Activated CD4-positive, alpha-beta memory T cell treated with anti-CD3 and anti-CD28 coated beads, Interleukin-2, amount 10 ng/mL, durations not matched to agents 7 days and 5 days (primary cell): ENCODE measurements at regions not wholly inside any gene's neighbourhood (a gene's known extent, or its start where the extent isn't known, plus 50 kb on each side); places are given as distances from the start of the nearest gene placed in this dataset.

Experiments
- CTCF ChIA-PET: fragments of 350-600 bp; sonication (Branson Sonifier 250); formaldehyde crosslinking; loops from one replicate; lab custom pipeline; 2021; ENCODE audit warnings: antibody characterized with exemption, inconsistent platforms; lab: Charles Lee
- POLR2A ChIA-PET: fragments of 350-600 bp; sonication (Branson Sonifier 250); formaldehyde crosslinking; loops from one replicate; lab custom pipeline; 2021; ENCODE audit warnings: antibody characterized with exemption; lab: Charles Lee
- DNase-seq: peaks from one replicate; pipeline ENCODE4 v3.0.0-alpha.2; 2020
- H3K27ac Mint-ChIP-seq: one replicate; pipeline ENCODE4 v1.8.0; 2021; ENCODE audit warnings: mild to moderate bottlenecking, mixed read lengths
- H3K27me3 Mint-ChIP-seq: one replicate; pipeline ENCODE4 v1.8.0; 2021; ENCODE audit warnings: mixed read lengths
- H3K36me3 Mint-ChIP-seq: one replicate; pipeline ENCODE4 v1.8.0; 2021; ENCODE audit warnings: low read depth, mixed read lengths
- H3K4me1 Mint-ChIP-seq: one replicate; pipeline ENCODE4 v1.8.0; 2021; ENCODE audit warnings: mixed read lengths
- H3K4me3 Mint-ChIP-seq: one replicate; pipeline ENCODE4 v1.8.0; 2021; ENCODE audit warnings: mild to moderate bottlenecking, mixed read lengths
- H3K9me3 Mint-ChIP-seq: one replicate; pipeline ENCODE4 v1.8.0; 2021; ENCODE audit warnings: mixed read lengths

GRCh38 chr13:65631078-65631477 lies 1599.1 kb downstream of the PCDH9 start:
- Mint-ChIP-seq H3K36me3 (no peaks in the 10 kb centered on the region), H3K27me3 (no peaks in the 10 kb centered on the region), H3K27ac (no peak overlapping the region), H3K9me3 (peaks cover 2% of the 10 kb centered on the region), H3K4me1 (no peaks in the 10 kb centered on the region), H3K4me3 (no peak overlapping the region)
- ChIA-PET POLR2A (no interaction called here), CTCF (no interaction called here)
- no peak for DNase-seq

GRCh38 chr13:65629926-65630325 lies 1600.2 kb downstream of the PCDH9 start:
- H3K27me3 Mint-ChIP-seq = no peaks in the 10 kb centered on the region
- no peak overlapping the region for H3K27ac Mint-ChIP-seq
- CTCF ChIA-PET = no interaction called here
- no peaks in the 10 kb centered on the region for H3K36me3 Mint-ChIP-seq
- peaks cover 2% of the 10 kb centered on the region for H3K9me3 Mint-ChIP-seq
- no peaks in the 10 kb centered on the region for H3K4me1 Mint-ChIP-seq
- POLR2A ChIA-PET = no interaction called here
- DNase-seq = no peak
- H3K4me3 Mint-ChIP-seq = no peak overlapping the region

GRCh38 chr13:65623148-65623547 lies 1607.0 kb downstream of the PCDH9 start:
- no peak for DNase-seq
- no peak overlapping the region for H3K4me3 Mint-ChIP-seq
- H3K9me3 Mint-ChIP-seq = peaks cover 2% of the 10 kb centered on the region
- ChIA-PET CTCF (no interaction called here), POLR2A (no interaction called here)
- no peak overlapping the region for H3K27ac Mint-ChIP-seq
- H3K4me1 Mint-ChIP-seq = no peaks in the 10 kb centered on the region
- no peaks in the 10 kb centered on the region for H3K36me3 Mint-ChIP-seq
- no peaks in the 10 kb centered on the region for H3K27me3 Mint-ChIP-seq

- Mint-ChIP-seq H3K36me3 (no peaks in the 10 kb centered on the region), H3K4me3 (no peak overlapping the region), H3K9me3 (peaks cover 7% of the 10 kb centered on the region), H3K27ac (no peak overlapping the region), H3K4me1 (no peaks in the 10 kb centered on the region), H3K27me3 (no peaks in the 10 kb centered on the region)
- DNase-seq = no peak
- ChIA-PET CTCF (no interaction called here), POLR2A (no interaction called here)
These were observed 1614.6 kb downstream of the PCDH9 start for GRCh38 chr13:65615506-65615905.

GRCh38 chr13:65613004-65613403 lies 1617.1 kb downstream of the PCDH9 start:
- no peak overlapping the region for H3K4me3 Mint-ChIP-seq
- H3K27me3 Mint-ChIP-seq = no peaks in the 10 kb centered on the region
- no peak for DNase-seq
- H3K9me3 Mint-ChIP-seq = peaks cover 12% of the 10 kb centered on the region
- POLR2A ChIA-PET = no interaction called here
- no peaks in the 10 kb centered on the region for H3K36me3 Mint-ChIP-seq
- CTCF ChIA-PET = no interaction called here
- H3K4me1 Mint-ChIP-seq = no peaks in the 10 kb centered on the region
- H3K27ac Mint-ChIP-seq = no peak overlapping the region

- Mint-ChIP-seq H3K27ac (no peak overlapping the region), H3K36me3 (no peaks in the 10 kb centered on the region), H3K4me3 (no peak overlapping the region), H3K27me3 (no peaks in the 10 kb centered on the region), H3K4me1 (no peaks in the 10 kb centered on the region), H3K9me3 (peaks cover 9% of the 10 kb centered on the region)
- CTCF ChIA-PET = no interaction called here
- POLR2A ChIA-PET = no interaction called here
- no peak for DNase-seq
These were observed 1620.8 kb downstream of the PCDH9 start for GRCh38 chr13:65609350-65609749.

GRCh38 chr13:65606622-65607021 lies 1623.5 kb downstream of the PCDH9 start:
- Mint-ChIP-seq H3K9me3 (peaks cover 12% of the 10 kb centered on the region), H3K36me3 (no peaks in the 10 kb centered on the region), H3K4me3 (no peak overlapping the region), H3K4me1 (no peaks in the 10 kb centered on the region), H3K27me3 (no peaks in the 10 kb centered on the region), H3K27ac (no peak overlapping the region)
- POLR2A ChIA-PET = no interaction called here
- CTCF ChIA-PET = no interaction called here
- no peak for DNase-seq

GRCh38 chr13:65605396-65605795 lies 1624.7 kb downstream of the PCDH9 start:
- CTCF ChIA-PET = no interaction called here
- no peak overlapping the region for H3K4me3 Mint-ChIP-seq

GRCh38 chr13:65603160-65603559 lies 1627.0 kb downstream of the PCDH9 start:
- ChIA-PET CTCF (no interaction called here), POLR2A (no interaction called here)
- DNase-seq = no peak
- Mint-ChIP-seq H3K4me1 (no peaks in the 10 kb centered on the region), H3K36me3 (no peaks in the 10 kb centered on the region), H3K27ac (no peak overlapping the region), H3K9me3 (peaks cover 6% of the 10 kb centered on the region), H3K4me3 (no peak overlapping the region), H3K27me3 (no peaks in the 10 kb centered on the region)

More at GRCh38 chr13:65605396-65605795, 1624.7 kb downstream of the PCDH9 start:
- POLR2A ChIA-PET = no interaction called here
- Mint-ChIP-seq H3K4me1 (no peaks in the 10 kb centered on the region), H3K36me3 (no peaks in the 10 kb centered on the region), H3K27me3 (no peaks in the 10 kb centered on the region), H3K27ac (no peak overlapping the region), H3K9me3 (peaks cover 12% of the 10 kb centered on the region)
- no peak for DNase-seq

- H3K36me3 Mint-ChIP-seq = no peaks in the 10 kb centered on the region
- no peak overlapping the region for H3K27ac Mint-ChIP-seq
- peaks cover 3% of the 10 kb centered on the region for H3K9me3 Mint-ChIP-seq
- ChIA-PET CTCF (no interaction called here), POLR2A (no interaction called here)
- H3K4me1 Mint-ChIP-seq = no peaks in the 10 kb centered on the region
- H3K4me3 Mint-ChIP-seq = no peak overlapping the region
- H3K27me3 Mint-ChIP-seq = no peaks in the 10 kb centered on the region
- DNase-seq = no peak
These were observed 1628.3 kb downstream of the PCDH9 start for GRCh38 chr13:65601855-65602254.

GRCh38 chr13:65600702-65601101 lies 1629.4 kb downstream of the PCDH9 start:
- no peaks in the 10 kb centered on the region for H3K36me3 Mint-ChIP-seq
- no peaks in the 10 kb centered on the region for H3K27me3 Mint-ChIP-seq
- no peak for DNase-seq
- H3K4me3 Mint-ChIP-seq = no peak overlapping the region
- H3K9me3 Mint-ChIP-seq = peaks cover 3% of the 10 kb centered on the region
- ChIA-PET CTCF (no interaction called here), POLR2A (no interaction called here)
- no peak overlapping the region for H3K27ac Mint-ChIP-seq
- no peaks in the 10 kb centered on the region for H3K4me1 Mint-ChIP-seq

GRCh38 chr13:65597839-65598818 lies 1632.0 kb downstream of the PCDH9 start:
- H3K27ac Mint-ChIP-seq = no peak overlapping the region
- POLR2A ChIA-PET = no interaction called here
- H3K27me3 Mint-ChIP-seq = no peaks in the 10 kb centered on the region
- CTCF ChIA-PET = no interaction called here
- no peak for DNase-seq
- no peak overlapping the region for H3K4me3 Mint-ChIP-seq
- no peaks in the 10 kb centered on the region for H3K36me3 Mint-ChIP-seq
- H3K4me1 Mint-ChIP-seq = no peaks in the 10 kb centered on the region
- peaks cover under 1% of the 10 kb centered on the region for H3K9me3 Mint-ChIP-seq

- H3K9me3 Mint-ChIP-seq = peaks cover 2% of the 10 kb centered on the region
- H3K27me3 Mint-ChIP-seq = no peaks in the 10 kb centered on the region
- H3K4me1 Mint-ChIP-seq = no peaks in the 10 kb centered on the region
- DNase-seq = no peak
- no peak overlapping the region for H3K27ac Mint-ChIP-seq
- no peaks in the 10 kb centered on the region for H3K36me3 Mint-ChIP-seq
- ChIA-PET POLR2A (no interaction called here), CTCF (no interaction called here)
- H3K4me3 Mint-ChIP-seq = no peak overlapping the region
These were observed 1634.2 kb downstream of the PCDH9 start for GRCh38 chr13:65595916-65596315.

- ChIA-PET CTCF (no interaction called here), POLR2A (no interaction called here)
- no peaks in the 10 kb centered on the region for H3K4me1 Mint-ChIP-seq
- H3K9me3 Mint-ChIP-seq = peaks cover 2% of the 10 kb centered on the region
- H3K27ac Mint-ChIP-seq = no peak overlapping the region
- no peaks in the 10 kb centered on the region for H3K27me3 Mint-ChIP-seq
- H3K36me3 Mint-ChIP-seq = no peaks in the 10 kb centered on the region
- H3K4me3 Mint-ChIP-seq = no peak overlapping the region
- DNase-seq = no peak
These were observed 1635.8 kb downstream of the PCDH9 start for GRCh38 chr13:65594298-65594781.
